Right hindlimb (tissue), 1 donor: ENCODE measurements at regions not wholly inside any gene's neighbourhood (a gene's known extent, or its start where the extent isn't known, plus 50 kb on each side); places are given as distances from the start of the nearest gene placed in this dataset.
A peak's percentile ranks its signal among the peaks of the same experiment; 100 is the strongest.

Experiments used
- DNase-seq: peaks from one replicate; pipeline ENCODE4 v3.0.0-alpha.2; 2018

DNA sequence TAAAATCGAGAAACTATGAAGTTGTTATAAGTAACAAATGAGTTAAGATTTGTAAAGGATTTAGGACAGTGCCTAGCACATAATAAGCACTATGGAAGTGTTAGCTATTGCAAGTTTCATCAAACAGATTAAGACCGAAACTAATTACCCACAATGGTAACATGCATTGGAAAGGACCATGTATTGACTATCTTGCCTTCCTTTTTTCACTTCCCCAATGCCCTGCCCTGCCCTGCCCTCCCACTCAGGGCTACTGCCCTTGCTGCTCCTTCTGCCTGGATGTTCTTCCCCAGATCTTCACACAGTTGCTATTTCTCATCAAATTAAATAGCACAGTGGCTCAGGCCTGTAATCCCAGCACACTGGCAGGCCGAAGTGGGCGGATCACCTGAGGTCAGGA, 202.1 kb upstream of the PSMD7 start:
- DNase-seq: no peak

GRCh38 chr16:74092336-74092735, 204.3 kb upstream of the PSMD7 start:
- DNase-seq: no peak

- no peak for DNase-seq
Measured at GRCh38 chr16:74090871-74091270, 205.7 kb upstream of the PSMD7 start.

DNA sequence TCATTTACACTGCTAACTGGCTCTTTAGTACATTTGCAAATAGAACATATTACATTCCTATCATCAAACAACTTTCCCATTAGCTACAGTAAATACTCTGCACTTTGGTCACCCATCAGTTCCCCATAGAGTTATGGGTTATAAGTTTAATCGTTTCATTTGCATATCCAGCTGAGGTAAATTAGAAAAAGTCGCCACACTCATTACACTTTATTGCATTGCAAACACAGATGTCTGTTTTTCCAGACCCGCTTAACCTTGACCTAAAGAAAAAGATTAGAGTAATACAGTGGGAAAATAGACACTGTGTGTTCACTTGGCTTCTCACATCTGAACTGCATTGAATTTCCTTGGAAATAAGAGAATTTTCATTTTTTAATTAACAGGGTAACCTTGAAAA, 213.1 kb upstream of the PSMD7 start:
- DNase-seq: no peak

DNA sequence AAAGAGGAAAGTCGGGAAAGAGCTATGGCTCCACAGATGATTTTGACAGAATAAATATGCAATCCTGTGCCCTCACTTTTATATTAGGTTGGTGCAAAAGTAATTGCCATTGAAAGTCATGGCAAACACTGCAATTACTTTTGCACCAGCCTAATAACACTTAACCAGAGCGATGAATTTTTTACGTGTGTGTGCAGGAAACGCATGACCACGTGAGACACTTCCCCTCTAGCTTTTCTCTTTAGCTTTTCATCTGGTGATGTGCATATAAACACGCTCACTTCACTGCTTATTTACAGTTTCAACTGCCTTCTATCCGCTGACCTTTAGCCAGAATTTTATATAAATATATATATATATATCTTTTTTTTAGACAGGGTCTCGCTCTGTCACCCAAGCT, 216.3 kb upstream of the PSMD7 start:
- no peak for DNase-seq

DNA sequence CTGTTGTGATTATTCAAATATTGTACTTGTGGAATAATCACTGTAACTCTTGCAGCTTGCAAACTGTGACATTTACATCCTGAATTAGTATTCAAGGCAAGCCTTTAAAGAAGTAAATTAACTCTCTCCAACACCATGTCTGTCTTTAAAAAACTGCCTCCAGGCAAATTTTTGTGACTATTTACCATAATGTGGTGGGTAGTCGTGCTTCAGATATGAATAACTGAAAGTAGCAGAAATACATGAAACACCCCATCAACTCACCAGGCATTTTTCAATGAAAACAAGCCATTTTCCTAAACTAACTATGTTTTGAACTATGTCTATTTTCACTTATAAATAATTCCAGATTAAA, 217.4 kb upstream of the PSMD7 start:
- no peak for DNase-seq

- no peak for DNase-seq
Measured at GRCh38 chr16:74078511-74079231, 217.9 kb upstream of the PSMD7 start.

GRCh38 chr16:74076568-74076967, 220.0 kb upstream of the PSMD7 start:
- no peak for DNase-seq

- DNase-seq: no peak
Measured at GRCh38 chr16:74075393-74075792, 221.2 kb upstream of the PSMD7 start.

- DNase-seq: peak; percentile 35
Measured at GRCh38 chr16:74073456-74073855, 223.2 kb upstream of the PSMD7 start.

GRCh38 chr16:74071996-74072535, 224.5 kb upstream of the PSMD7 start:
- no peak for DNase-seq

GRCh38 chr16:74070237-74070636, 226.4 kb upstream of the PSMD7 start:
- DNase-seq: no peak

GRCh38 chr16:74064120-74064735, 232.4 kb upstream of the PSMD7 start:
- DNase-seq: no peak

DNA sequence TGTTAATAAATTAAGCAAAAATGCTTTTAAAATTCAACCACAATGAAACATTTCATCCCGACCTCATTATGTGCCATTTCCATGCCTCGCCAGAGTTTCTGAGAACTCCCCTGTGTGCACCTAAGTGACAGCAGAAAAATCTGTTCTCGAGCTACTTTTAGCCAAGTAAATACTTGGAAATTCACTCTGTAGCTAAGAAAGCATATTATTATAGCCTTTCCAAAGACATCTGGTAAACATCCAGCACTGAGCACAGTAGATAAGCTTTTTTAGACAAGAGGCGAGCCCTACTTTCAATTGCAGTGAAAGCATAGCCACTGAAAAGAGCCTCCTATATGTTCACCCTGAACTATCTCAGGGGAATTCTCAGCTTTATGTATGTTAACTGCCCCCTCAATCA, 242.8 kb upstream of the PSMD7 start:
- DNase-seq: no peak

DNA sequence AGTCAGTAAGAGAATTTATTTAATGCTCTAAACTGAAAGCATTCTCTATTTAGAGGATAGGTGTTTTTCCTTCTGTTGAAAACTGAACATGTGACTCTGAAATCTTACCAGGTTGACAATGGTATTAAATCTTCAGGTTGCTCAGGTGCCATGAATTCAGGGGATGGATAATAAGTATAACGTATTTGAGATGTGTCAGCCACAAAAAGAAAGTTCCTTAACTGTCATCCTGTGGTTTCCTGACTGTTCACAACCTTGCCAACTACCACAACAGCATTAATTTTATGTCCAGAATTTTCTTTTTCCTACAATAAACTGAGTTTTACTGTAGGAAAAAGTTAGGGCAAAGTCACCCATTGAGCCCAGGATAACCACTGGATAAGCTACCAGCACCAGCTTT, 243.3 kb upstream of the PSMD7 start:
- DNase-seq: no peak

GRCh38 chr16:74052016-74052415, 244.6 kb upstream of the PSMD7 start:
- no peak for DNase-seq

DNA sequence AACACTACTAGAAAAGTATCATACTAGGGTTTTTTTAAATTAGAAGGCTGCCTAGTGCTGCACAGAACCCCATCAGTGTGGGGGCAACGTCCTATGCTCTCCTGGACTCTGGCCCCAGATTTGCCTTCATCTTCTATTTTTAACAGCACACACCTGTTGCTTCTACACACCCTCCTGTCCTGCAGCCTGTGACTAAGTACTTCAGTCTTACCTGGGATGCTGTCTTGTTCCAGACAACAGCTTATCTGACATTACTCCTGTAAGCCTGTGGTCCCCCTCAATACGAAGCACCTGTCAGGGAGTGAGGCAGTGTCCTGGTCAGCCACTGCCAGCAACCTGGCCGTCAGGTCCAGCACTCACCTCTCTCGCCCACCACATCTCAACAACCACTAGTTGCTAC, 247.6 kb upstream of the PSMD7 start:
- DNase-seq: no peak

DNA sequence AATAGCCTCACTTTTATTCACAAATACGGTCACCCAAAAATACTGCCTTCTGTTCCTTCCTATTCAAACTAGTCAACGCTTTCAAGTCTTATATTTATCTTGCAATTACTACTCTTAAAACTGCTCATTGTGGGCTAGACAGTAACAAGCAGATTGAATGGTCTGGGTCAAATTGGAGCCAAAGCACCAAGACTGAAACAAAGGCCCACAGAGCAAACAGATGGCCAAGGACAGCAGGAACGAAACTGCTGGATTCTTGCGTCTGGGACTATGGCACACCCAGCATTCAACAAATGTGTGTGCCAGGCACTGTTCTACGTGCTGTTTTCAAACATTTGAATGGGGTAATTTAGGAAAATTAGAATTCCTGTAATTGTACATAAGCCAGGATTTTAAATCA, 250.1 kb upstream of the PSMD7 start:
- no peak for DNase-seq

- no peak for DNase-seq
Measured at GRCh38 chr16:74045513-74045912, 251.1 kb upstream of the PSMD7 start.

DNA sequence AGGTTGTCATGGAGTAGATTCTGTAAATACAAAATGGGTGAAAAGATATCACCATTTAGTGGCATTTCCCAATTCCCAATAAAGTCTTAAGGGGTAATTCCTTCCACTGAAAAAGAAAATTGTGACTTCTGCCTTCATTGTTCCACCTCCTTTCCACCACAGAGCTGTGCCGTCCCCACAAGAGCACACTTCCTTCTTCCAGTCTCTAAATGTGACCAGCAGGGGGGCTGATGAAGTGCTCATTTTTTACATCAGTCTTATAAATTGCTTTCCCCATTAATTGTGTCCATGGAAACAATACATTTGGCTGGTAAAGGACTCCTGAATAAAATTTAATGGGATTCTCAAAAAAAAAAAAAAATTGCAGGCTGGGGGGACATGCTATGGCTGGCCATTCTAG, 260.8 kb upstream of the PSMD7 start:
- DNase-seq: no peak

- peak; percentile 32 for DNase-seq
Measured at GRCh38 chr16:74034862-74035261, 261.8 kb upstream of the PSMD7 start.

- DNase-seq: no peak
Measured at GRCh38 chr16:74034200-74034599, 262.4 kb upstream of the PSMD7 start.

DNA sequence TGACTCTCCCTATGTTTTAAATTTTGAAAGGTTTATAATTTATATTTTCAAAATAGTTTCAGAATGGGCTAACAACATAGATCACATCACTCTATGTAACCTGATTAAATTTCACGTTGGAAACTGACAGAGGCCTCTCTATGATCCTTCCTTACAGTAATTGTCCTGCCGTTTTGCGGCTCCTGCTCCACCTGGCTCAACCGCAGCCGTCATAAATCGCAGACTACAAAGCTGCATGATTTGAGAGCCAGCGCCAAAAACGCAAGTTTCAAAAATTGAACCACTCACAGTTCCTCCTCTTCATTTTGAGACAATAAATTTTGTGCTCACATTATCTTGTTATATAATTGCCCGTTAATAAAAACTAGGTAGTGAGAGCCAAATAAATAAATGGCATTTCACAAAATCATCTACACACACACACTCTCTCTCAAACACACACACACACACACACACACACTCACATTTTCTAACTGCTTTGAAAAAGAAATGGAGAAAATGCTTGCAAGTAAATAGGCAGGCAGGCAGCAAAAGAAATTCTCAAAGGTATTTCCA, 263.1 kb upstream of the PSMD7 start:
- DNase-seq: no peak

DNA sequence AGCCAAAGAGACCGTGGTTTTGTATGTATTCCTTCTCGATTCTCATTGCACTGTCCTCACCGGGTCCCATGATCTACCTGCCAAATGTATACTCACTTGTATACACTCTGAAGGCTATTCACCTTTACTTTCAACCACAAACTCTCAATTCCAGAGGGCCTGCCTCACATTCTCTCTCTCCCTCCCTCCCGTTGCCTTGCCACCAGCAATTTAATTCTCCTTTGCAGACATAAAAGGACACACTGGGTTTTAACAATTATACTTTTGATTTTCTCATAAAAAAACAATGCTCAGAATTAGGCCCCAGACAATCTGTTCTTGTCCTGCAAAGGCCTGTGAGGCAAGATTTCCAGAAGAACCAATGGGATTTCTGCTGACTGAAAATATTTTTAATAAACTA, 265.1 kb upstream of the PSMD7 start:
- DNase-seq: no peak
